Activated naive CD4-positive, alpha-beta T cell treated with anti-CD3 and anti-CD28 coated beads, Interleukin-2, amount 50 U/mL, for 72 hours (primary cell): ENCODE measurements at regions not wholly inside any gene's neighbourhood (a gene's known extent, or its start where the extent isn't known, plus 50 kb on each side); places are given as distances from the start of the nearest gene placed in this dataset.
"Not testable (repeated sequence)": the region's sequence is repeated elsewhere in the genome, so short reads cannot be mapped to it uniquely, and the experiment has no call there.

Experiments used
- ATAC-seq, 2 donors: fragments of 150-1000 bp; cut with Tn5 transposase; 2 replicates each; pipeline ENCODE4 v1.10.0; 2021; ENCODE audit warnings: mild to moderate bottlenecking in 2 of 2, moderate library complexity in 2 of 2
- DNase-seq, 2 donors: peaks; one replicate each; pipeline ENCODE4 v3.0.0; 2021 to 2022; ENCODE audit warnings: low spot score in 2 of 2
- H3K27ac Mint-ChIP-seq, 2 donors: one replicate each; pipeline ENCODE4 v1.8.0; 2022; ENCODE audit warnings: mild to moderate bottlenecking in 2 of 2, mixed read lengths in 2 of 2
- H3K36me3 Mint-ChIP-seq, 2 donors: one replicate each; pipeline ENCODE4 v1.8.0; 2022; ENCODE audit warnings: mixed read lengths in 2 of 2
- H3K9me3 Mint-ChIP-seq, 2 donors: one replicate each; pipeline ENCODE4 v1.8.0; 2022; ENCODE audit warnings: mixed read lengths in 2 of 2

DNA sequence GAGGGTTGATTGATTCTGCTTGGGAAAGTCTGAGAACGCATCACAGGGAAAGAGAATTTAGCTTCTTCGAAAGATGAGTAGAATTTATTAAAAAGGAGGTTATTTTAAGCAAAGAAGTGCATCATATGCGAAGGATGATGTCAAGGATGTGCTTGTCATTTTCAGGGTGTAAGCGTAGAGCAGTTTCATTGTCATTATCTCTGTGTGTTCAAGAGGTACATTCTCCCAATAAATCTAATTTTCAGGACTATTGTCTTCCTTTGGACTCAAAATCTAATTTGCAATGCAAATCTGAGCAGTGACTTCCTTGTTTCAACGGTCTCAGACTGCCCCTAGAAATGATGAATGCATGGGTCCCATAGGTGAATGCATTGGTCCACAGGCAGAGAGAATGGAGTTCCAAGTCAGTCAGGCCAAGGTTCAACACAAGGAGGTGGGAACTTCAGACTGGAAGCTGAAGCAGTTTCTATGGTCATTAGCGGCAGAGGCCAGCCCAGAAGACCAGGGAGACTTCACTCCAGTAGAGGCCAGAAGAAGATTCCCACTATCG, 99.8 kb downstream of the CDC42EP3 start:
- ATAC-seq = no peak
- H3K27ac Mint-ChIP-seq = no peak overlapping the region

DNA sequence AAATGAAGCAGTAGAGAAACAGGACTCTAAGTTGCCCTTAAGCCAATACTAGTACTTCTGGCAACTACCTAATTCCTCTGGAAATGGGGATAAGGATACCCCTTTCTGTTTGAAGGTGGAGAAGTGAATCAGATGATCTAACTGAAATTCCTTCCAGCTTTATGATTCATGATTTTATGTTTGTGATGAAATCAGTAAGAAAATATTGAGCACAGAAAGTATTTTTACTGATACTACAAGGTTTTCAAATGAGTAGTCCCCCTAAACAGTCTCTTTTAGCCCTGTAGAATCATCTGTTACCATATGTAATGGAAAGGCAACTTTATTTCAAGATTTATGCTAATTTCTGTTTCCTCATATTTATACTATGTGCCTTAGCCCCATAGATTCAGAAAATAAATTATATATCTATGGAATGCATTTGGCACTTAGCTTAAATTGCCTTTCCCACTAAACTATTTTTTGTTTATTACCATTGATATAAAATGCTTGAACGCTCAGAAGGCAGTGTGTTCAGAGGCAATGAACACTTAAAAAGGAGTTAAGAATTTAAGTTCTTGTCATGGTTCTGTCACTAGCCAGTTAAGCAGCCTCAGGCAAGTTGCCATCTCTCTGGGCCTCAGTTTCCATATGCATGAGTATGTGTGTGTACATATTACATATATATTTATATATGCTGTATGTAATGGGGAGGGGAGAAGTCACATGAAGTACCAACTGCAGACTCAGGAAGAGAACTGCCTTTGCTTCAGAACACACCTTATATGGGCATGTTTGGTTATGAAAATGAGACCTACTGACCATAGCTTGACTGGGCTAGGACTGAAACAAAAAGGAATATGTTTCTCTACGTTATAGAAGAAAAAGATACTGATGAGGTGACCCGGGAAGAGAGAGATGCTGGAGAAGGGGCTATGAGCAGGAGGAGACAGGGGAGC, 97.7 kb downstream of the CDC42EP3 start:
- DNase-seq = no peak
- peaks cover 0 to 11% of the 10 kb centered on the region in 2 donors for H3K36me3 Mint-ChIP-seq
- ATAC-seq = peak in 1 of 2 donors; percentile 11
- no peak overlapping the region for H3K27ac Mint-ChIP-seq
- peaks cover 0 to 10% of the 10 kb centered on the region in 2 donors for H3K9me3 Mint-ChIP-seq

More for the DNA sequence above, 99.8 kb downstream of the CDC42EP3 start:
- Mint-ChIP-seq H3K9me3 (peaks cover 0 to 10% of the 10 kb centered on the region in 2 donors), H3K36me3 (peaks cover 0 to 12% of the 10 kb centered on the region in 2 donors)
- DNase-seq = no peak

DNA sequence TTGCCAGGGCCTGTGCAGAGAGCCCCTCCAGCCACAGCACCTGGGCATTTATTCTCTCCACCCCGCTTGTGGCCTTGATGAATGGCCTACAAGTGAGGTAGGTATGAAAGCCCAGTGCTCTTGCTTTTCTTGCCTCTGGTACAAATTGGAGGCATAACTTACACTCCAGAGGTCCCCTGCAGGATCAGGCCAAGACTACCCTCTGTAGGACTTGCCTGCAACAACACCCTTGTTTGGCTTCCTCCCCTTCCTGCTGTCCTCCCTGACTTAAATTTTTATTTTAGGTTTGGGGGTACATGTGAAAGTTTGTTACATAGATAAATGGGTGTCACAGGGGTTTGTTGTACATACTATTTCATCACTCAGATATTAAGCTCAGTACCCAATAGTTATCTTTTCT, 95.7 kb downstream of the CDC42EP3 start:
- ATAC-seq = no peak
- Mint-ChIP-seq H3K27ac (no peak overlapping the region), H3K36me3 (peaks cover 5 to 18% of the 10 kb centered on the region in 2 donors), H3K9me3 (peaks cover 5 to 18% of the 10 kb centered on the region in 2 donors)
- no peak for DNase-seq

DNA sequence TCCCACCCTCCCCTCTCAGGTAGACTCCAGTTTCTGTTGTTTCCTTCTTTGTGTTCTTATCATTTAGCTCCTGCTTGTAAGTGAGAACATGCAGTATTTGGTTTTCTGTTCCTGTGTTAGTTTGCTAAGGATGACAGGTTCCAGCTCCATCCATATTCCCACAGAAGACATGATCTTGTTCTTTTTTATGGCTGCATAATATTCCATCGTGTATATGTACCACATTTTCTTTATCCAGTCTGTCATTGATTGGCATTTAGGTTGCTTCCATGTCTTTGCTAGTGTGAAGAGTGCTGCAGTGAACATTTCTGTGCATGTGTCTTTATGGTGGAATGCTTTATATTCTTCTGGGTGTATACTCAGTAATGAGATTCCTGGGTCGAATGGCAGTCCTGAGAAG, 95.2 kb downstream of the CDC42EP3 start:
- ATAC-seq, H3K27ac Mint-ChIP-seq, DNase-seq: not testable (repeated sequence)
- peaks cover 5 to 18% of the 10 kb centered on the region in 2 donors for H3K9me3 Mint-ChIP-seq
- H3K36me3 Mint-ChIP-seq = peaks cover 5 to 18% of the 10 kb centered on the region in 2 donors

DNA sequence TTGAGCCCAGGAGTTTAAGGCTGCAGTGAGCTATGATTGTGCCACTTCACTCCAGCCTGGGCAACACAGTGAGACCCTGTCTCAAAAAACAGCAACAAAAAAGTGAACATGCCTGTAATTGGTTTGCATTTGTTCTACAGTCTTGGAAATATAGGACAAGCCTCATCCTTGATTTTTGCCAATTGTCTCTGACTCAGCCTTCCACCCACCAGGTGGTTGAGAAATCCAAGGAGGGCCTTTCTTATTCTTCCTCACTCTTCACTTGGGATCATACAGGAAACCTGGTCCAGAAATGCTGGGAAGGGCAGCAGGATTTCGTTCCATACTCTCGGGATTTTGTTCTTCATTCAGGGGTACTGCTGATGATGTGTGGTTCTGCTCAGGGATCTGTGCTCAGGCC, 94.6 kb downstream of the CDC42EP3 start:
- no peak overlapping the region for H3K27ac Mint-ChIP-seq
- DNase-seq = no peak
- peaks cover 5 to 18% of the 10 kb centered on the region in 2 donors for H3K36me3 Mint-ChIP-seq
- no peak for ATAC-seq
- H3K9me3 Mint-ChIP-seq = peaks cover 5 to 18% of the 10 kb centered on the region in 2 donors

DNA sequence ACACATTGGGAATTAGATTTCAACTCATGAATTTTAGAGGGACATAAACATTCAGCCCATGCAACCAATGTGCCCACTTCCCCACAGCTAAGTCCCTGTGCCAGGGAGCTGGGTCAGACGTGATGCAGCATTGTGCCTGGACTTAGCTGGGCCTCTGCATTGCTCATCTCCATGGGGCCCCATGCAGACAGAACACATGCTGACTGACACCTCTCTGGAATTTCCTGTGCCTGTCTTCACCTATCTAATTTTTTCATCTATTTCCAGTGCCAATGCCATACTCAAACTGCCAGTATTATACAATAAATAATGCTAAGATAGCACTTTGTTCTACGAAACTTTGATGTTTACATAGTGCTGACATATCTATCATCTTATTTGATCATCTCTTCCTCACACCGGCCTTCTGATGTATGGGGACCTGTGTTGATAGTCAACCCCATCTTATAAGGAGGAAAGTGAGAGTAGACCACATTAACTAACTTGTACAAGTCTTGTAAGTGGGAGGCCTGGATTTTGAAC, 92.2 kb downstream of the CDC42EP3 start:
- DNase-seq = no peak
- Mint-ChIP-seq H3K36me3 (peaks cover 5 to 18% of the 10 kb centered on the region in 2 donors), H3K9me3 (peaks cover 5 to 14% of the 10 kb centered on the region in 2 donors), H3K27ac (no peak overlapping the region)
- no peak for ATAC-seq

DNA sequence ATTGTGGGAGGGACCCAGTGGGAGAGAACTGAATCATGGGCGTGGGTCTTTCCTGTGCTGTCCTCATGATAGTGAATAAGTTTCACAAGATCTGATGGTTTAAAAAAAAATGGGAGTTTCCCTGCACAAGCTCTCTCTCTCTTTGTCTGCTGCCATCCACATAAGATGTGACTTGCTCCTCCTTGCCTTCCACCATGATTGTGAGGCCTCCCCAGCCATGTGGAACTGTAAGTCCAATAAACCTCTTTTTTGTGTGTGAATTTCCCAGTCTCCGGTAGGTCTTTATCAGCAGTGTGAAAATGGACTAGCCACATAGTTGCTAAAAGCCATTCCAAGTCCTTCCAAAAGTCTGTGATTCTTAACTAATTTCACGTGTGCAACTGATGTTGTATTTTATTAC, 91.5 kb downstream of the CDC42EP3 start:
- not testable (repeated sequence) for ATAC-seq, H3K27ac Mint-ChIP-seq, DNase-seq
- peaks cover 5 to 18% of the 10 kb centered on the region in 2 donors for H3K36me3 Mint-ChIP-seq
- H3K9me3 Mint-ChIP-seq = peaks cover 5 to 13% of the 10 kb centered on the region in 2 donors

DNA sequence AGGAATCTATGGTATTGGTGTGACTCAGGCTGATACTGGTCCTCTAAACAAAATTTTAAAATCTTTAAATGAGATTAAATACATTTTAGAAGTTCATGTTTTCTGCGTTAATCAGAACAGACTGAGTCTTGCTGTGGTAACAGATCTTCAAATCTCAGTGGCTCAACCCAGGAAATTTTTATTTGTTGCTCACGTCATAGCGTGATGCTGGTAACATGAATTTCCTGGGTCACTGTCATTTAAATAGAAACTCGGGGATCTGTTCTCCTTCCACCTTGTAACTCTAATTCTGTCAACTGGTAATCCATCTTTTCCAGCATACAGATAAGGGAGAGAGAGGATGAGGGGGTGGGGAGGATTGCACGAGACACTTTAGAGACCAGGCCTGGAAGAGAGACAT, 90.0 kb downstream of the CDC42EP3 start:
- DNase-seq = no peak
- ATAC-seq = no peak
- Mint-ChIP-seq H3K9me3 (peaks cover 5 to 9% of the 10 kb centered on the region in 2 donors), H3K27ac (no peak overlapping the region), H3K36me3 (peaks cover 5 to 14% of the 10 kb centered on the region in 2 donors)

DNA sequence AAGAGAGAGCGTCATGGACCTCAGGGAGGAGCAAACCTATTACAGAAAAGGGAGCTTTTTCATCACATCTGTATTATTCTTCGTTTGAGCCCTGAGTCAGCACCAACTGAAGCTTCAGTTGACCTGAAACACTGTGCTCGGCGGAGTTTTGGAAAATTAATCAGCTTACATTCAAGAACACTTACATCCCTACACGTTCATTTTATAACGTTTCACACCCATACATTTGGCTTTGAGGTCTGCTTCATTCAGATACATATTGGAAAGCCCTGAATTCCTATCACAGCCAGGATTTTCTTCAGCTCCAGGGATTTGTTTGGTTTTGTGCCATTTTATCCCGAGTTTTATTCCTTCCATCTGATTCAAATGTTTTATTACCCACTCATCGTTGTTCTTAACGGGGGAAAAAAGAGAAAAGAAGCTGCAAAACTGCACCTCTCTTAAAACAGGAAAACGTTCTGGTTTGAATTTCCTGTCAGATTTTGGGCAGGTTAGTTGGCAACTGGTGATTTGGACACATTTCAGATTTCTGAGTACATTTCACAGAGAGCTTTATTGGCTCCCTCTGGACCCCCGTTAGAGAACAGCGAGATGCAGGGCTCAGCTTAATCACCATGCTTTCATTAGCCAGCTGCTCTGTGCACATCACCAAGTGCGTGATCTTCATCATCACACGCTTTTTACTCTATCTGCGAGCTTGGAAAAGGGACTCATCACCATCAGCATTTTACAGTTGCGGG, 88.8 kb downstream of the CDC42EP3 start:
- Mint-ChIP-seq H3K9me3 (peaks cover 5 to 8% of the 10 kb centered on the region in 2 donors), H3K36me3 (peaks cover 5 to 8% of the 10 kb centered on the region in 2 donors), H3K27ac (no peak overlapping the region)
- ATAC-seq (no peak), DNase-seq (no peak)

DNA sequence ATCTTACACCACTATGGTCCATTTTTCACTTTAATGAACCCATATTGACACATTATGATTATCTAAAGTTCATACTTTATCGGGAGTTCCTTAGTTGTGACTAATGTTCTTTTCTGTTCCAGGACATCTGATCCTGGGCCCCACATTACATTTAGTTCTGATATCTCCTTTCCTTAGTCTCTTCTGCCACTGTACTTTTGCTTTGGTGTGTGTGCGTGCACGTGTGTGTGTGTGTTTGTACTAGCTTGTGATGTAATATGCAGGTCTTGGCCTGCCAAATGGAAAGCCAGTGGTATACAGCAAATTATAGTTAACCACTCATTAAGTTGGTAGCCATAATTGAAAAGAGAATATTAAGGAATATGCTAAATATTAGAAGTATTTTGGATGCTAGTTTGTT, 88.0 kb downstream of the CDC42EP3 start:
- Mint-ChIP-seq H3K27ac (peak overlapping the region in 1 of 2 donors; percentile 47), H3K36me3 (peaks cover 5 to 8% of the 10 kb centered on the region in 2 donors), H3K9me3 (peaks cover 5 to 8% of the 10 kb centered on the region in 2 donors)
- DNase-seq (no peak), ATAC-seq (no peak)

DNA sequence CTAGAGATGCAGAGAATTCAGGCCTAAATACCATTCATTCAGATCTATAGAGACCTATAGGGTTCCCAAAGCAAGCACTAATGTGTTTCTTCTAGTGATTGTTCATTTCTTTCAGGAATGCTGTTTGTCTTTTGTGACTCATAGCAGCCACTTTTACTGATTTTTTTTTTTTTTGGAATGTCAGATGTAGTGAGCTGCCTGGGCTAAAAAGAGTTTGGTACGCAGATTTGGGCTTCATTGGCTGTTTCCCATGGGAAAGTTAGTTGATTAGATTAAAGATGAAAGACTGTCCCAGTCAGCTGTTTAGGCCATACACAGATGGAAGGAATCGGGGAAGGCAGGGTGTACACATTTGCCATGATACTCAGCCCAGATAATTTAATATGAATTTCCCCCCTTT, 87.6 kb downstream of the CDC42EP3 start:
- Mint-ChIP-seq H3K9me3 (peaks cover 5 to 8% of the 10 kb centered on the region in 2 donors), H3K27ac (peak overlapping the region in 1 of 2 donors; percentile 47), H3K36me3 (peaks cover 5 to 8% of the 10 kb centered on the region in 2 donors)
- DNase-seq = no peak
- no peak for ATAC-seq

DNA sequence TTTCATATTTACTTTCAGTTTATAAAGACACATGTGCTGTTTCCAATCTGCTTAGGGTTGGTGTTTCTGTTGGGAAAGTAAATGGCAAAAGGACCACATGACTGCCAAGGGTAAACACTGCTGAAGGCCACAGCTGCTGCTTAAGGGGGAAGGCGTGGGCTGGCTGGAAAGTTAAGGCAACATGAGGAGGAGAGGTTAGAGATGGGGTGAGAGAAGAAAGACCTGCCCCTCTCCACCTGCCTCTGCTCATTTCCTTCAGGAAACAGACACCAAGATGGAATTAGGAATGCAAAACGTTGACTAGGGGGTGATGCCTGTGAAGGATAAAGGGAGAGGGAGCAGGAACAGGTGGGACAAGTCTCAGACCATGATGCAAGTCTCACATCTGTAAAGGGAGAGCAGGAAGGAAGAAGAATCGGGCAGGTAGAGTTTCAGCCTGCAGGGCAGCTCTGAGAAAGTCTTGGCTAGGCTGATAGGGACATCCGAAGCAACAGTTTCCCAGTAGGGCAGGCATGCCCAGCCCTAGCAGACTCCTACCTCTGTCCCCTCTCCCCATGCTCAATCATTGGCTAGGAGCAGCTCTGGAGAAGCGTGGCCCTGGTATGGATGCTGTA, 86.0 kb downstream of the CDC42EP3 start:
- DNase-seq (no peak), ATAC-seq (peak in 1 of 2 donors; percentile 2)
- H3K36me3 Mint-ChIP-seq = peaks cover 0 to 1% of the 10 kb centered on the region in 2 donors
- H3K9me3 Mint-ChIP-seq = peaks cover 0 to under 1% of the 10 kb centered on the region in 2 donors
- peak overlapping the region; percentile 20 to 94 for H3K27ac Mint-ChIP-seq

DNA sequence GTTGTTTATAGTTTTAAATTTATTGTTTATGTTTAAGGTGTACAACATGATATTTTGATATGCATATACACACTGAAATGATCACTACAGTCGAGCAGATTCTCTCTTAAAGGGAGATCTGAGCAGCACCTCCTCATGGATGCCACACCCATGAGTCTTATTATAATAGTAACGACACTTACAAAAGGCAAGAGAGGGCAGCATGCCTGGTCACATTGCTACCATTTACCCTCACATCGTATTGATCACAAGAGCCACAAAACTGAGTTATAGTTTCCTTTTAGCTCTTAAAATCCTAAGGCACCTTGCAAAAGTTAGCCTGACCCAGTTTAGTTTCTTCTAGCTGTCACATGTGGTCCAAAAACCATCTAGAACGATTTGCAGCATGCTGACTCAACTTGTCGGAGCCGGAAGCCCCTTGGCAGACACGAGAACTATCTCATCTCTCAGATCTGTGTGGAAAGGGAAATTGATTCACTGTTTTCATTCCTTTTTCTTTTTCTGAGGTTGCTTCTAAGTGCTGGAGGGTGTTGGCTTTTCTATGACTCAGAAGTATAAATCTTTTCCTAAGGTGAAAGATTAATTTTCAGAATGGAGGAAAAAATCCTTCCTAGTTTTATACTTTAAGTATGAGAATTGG, 85.3 kb downstream of the CDC42EP3 start:
- Mint-ChIP-seq H3K9me3 (no peaks in the 10 kb centered on the region), H3K27ac (peak overlapping the region; percentile 7 to 94), H3K36me3 (no peaks in the 10 kb centered on the region)
- ATAC-seq = peak; percentile 83 to 90
- DNase-seq = peak; percentile 63 to 75

DNA sequence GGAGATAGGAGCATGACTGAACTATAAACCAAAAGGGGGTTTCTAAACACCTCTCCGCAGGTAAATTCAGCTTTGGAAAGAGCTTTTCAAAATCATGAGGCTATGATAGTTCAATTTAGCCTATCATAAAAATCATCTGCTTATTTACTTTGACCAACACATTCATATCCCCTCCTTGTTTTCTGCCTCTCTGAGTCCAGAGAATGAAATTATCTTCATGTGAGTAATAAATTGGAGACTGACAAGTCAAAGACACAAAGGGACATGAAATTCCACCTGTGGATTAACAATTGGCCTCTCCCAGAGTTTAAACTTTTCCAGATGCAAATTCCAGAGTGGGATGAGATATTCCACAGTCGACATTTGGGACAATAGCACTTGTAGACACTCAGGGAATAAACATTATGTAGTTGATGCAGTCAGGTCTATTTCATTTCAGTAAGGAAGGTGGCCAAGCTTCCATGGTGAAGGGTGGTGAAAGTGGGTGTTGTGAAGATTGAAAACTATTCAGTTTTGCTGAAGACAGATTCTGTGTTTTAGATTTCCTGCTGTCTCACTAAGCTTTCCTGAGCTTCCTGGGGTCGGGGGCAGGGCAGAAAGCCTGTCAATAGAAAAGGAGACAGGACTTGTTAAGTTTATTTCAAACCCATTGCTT, 84.7 kb downstream of the CDC42EP3 start:
- Mint-ChIP-seq H3K27ac (peak overlapping the region; percentile 7 to 69), H3K9me3 (no peaks in the 10 kb centered on the region), H3K36me3 (no peaks in the 10 kb centered on the region)
- ATAC-seq (no peak), DNase-seq (no peak)

DNA sequence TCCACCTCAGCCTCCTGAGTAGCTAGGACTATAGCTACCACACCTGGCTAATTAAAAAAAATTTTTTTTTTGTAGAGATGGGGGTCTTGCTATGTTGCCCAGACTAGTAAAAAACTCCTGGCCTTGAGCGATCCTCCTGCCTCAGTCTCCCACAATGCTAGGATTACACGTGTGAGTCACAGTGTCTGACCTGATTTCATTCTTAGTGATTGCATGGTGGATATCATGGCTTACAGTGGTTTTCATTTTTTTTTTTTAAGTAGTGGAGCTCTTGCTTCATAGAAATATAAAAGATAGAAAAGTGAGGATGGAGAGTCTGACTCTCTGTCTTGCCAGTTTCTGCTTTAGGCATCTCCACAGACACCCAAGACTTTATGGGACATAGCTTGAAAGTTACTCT, 83.6 kb downstream of the CDC42EP3 start:
- H3K27ac Mint-ChIP-seq = no peak overlapping the region
- no peaks in the 10 kb centered on the region for H3K36me3 Mint-ChIP-seq
- no peaks in the 10 kb centered on the region for H3K9me3 Mint-ChIP-seq
- DNase-seq (no peak), ATAC-seq (peak; percentile 10 to 19)
